ENCODE measurements at regions not wholly inside any gene's neighbourhood (a gene's known extent, or its start where the extent isn't known, plus 50 kb on each side); places are given as distances from the start of the nearest gene placed in this dataset.

GRCh38 chr14:22487401-22487800 is 101.6 kb downstream of the DAD1 start:
- ChIA-PET POLR2A (interaction anchor here (1.7 kb wide), 1 partner anchor 69 kb away, joined by 4 read pairs; no protein-coding TSS in a partner anchor), CTCF (interaction anchor here (1.2 to 6.3 kb wide), 6 partner anchors 9 to 83 kb away, joined by 4 to 44 read pairs (median 8); no protein-coding TSS in a partner anchor)
- no peaks in the 10 kb centered on the region for H3K9me3 Mint-ChIP-seq (ENCODE audit: insufficient read depth)
- Histone ChIP-seq H3K9me3 (ENCODE audit: control extremely low read depth in 1 of 3, control insufficient read depth in 2 of 3, insufficient read depth in 1 of 3, low read length in 2 of 3) (no peaks in the 10 kb centered on the region), H4K20me1 (ENCODE audit: control insufficient read depth, insufficient read depth, low read length, poor library complexity, severe bottlenecking) (no peaks in the 10 kb centered on the region), H3K4me1 (ENCODE audit: control insufficient read depth in 2 of 2, insufficient read depth in 2 of 2, low read length in 2 of 2) (peaks cover 38 to 73% of the 10 kb centered on the region in 2 donors), H3K79me2 (ENCODE audit: control insufficient read depth, insufficient read depth, low read length) (peaks cover under 1% of the 10 kb centered on the region), H3K4me2 (replicated peaks; ENCODE audit: low read depth, low read length, poor library complexity, severe bottlenecking) (no peak overlapping the region), H3K4me3 (ENCODE audit: control extremely low read depth in 1 of 5, extremely low read depth in 1 of 5, insufficient read depth in 1 of 5, low read depth in 2 of 5, low read length in 4 of 5) (no peak overlapping the region), H3K36me3 (replicated peaks in 1 of 2; ENCODE audit: control extremely low read depth in 1 of 2, control insufficient read depth in 1 of 2, extremely low read depth in 1 of 2, insufficient read depth in 2 of 2, low read length in 1 of 2) (no peaks in the 10 kb centered on the region), H3K27me3 (replicated peaks in 1 of 4; ENCODE audit: control extremely low read depth in 1 of 4, control insufficient read depth in 3 of 4, insufficient read depth in 4 of 4, low read length in 3 of 4) (no peaks in the 10 kb centered on the region), H3K9ac (ENCODE audit: low read length) (no peak overlapping the region), H3K27ac (ENCODE audit: low read length in 2 of 2) (no peak overlapping the region), H2AFZ (ENCODE audit: insufficient read depth, low read depth, low read length, poor library complexity, severe bottlenecking) (no peak overlapping the region)
- H3K27ac Mint-ChIP-seq = peak overlapping the region; percentile 67
- no peak overlapping the region for H3K4me3 Mint-ChIP-seq
- ATAC-seq (ENCODE audit: low read depth) = no peak
- TF ChIP-seq, protein P1, sequence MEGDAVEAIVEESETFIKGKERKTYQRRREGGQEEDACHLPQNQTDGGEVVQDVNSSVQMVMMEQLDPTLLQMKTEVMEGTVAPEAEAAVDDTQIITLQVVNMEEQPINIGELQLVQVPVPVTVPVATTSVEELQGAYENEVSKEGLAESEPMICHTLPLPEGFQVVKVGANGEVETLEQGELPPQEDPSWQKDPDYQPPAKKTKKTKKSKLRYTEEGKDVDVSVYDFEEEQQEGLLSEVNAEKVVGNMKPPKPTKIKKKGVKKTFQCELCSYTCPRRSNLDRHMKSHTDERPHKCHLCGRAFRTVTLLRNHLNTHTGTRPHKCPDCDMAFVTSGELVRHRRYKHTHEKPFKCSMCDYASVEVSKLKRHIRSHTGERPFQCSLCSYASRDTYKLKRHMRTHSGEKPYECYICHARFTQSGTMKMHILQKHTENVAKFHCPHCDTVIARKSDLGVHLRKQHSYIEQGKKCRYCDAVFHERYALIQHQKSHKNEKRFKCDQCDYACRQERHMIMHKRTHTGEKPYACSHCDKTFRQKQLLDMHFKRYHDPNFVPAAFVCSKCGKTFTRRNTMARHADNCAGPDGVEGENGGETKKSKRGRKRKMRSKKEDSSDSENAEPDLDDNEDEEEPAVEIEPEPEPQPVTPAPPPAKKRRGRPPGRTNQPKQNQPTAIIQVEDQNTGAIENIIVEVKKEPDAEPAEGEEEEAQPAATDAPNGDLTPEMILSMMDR (IDR thresholded peaks at IDR 0.05) = no peak
- TF ChIP-seq EZH2 (IDR thresholded peaks at IDR 0.05; ENCODE audit: borderline replicate concordance, insufficient read depth, low read depth, low read length, poor library complexity, severe bottlenecking) = no peak
- 100% methylated on average over 1 of the region's 1 CpG for WGBS (ENCODE audit: insufficient coverage)
- DNase-seq = no peak
- no peaks in the 10 kb centered on the region for H3K27me3 Mint-ChIP-seq
- intact Hi-C loops (cut with micrococcal nuclease) = no loop called here
- peaks cover 88% of the 10 kb centered on the region for H3K4me1 Mint-ChIP-seq

DNA sequence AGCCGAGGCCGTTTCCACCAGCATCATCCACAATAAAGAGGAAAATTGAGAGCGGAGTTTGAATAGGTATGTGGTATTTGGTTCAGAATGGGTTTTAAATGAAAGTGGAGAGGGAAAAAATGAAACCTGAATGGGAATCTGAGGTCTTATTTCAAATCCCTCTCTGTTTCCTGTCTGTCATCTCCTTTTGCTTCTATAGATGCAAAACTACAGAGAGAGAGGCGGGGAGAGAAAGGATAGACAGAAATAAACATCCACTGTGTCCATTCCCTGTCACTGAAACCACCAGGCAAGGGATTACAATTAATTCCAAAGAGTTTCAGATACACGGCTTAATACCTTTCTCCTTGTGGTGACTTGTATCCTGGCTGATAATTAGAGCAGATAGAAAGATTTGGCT is 102.3 kb downstream of the DAD1 start:
- H3K4me3 Mint-ChIP-seq = no peak overlapping the region
- Histone ChIP-seq H3K79me2 (ENCODE audit: control insufficient read depth, insufficient read depth, low read length) (peaks cover 5% of the 10 kb centered on the region), H3K36me3 (replicated peaks in 1 of 2; ENCODE audit: control extremely low read depth in 1 of 2, control insufficient read depth in 1 of 2, extremely low read depth in 1 of 2, insufficient read depth in 2 of 2, low read length in 1 of 2) (no peaks in the 10 kb centered on the region), H3K9me3 (ENCODE audit: control extremely low read depth in 1 of 3, control insufficient read depth in 2 of 3, insufficient read depth in 1 of 3, low read length in 2 of 3) (no peaks in the 10 kb centered on the region), H3K27ac (ENCODE audit: low read length in 2 of 2) (no peak overlapping the region), H3K27me3 (replicated peaks in 1 of 4; ENCODE audit: control extremely low read depth in 1 of 4, control insufficient read depth in 3 of 4, insufficient read depth in 4 of 4, low read length in 3 of 4) (no peaks in the 10 kb centered on the region), H3K4me2 (replicated peaks; ENCODE audit: low read depth, low read length, poor library complexity, severe bottlenecking) (no peak overlapping the region), H4K20me1 (ENCODE audit: control insufficient read depth, insufficient read depth, low read length, poor library complexity, severe bottlenecking) (no peaks in the 10 kb centered on the region), H3K4me3 (ENCODE audit: control extremely low read depth in 1 of 5, extremely low read depth in 1 of 5, insufficient read depth in 1 of 5, low read depth in 2 of 5, low read length in 4 of 5) (no peak overlapping the region), H3K4me1 (ENCODE audit: control insufficient read depth in 2 of 2, insufficient read depth in 2 of 2, low read length in 2 of 2) (peaks cover 39 to 73% of the 10 kb centered on the region in 2 donors), H2AFZ (ENCODE audit: insufficient read depth, low read depth, low read length, poor library complexity, severe bottlenecking) (no peak overlapping the region), H3K9ac (ENCODE audit: low read length) (no peak overlapping the region)
- ATAC-seq (ENCODE audit: low read depth) = no peak
- ChIA-PET CTCF (interaction anchor here (1.8 to 2.6 kb wide), 6 partner anchors 9 to 96 kb away, joined by 4 to 13 read pairs (median 8); no protein-coding TSS in a partner anchor), POLR2A (interaction anchor here (0.5 to 1.7 kb wide), 3 partner anchors 11 to 69 kb away, joined by 3 to 4 read pairs (median 4); no protein-coding TSS in a partner anchor)
- H3K9me3 Mint-ChIP-seq (ENCODE audit: insufficient read depth) = no peaks in the 10 kb centered on the region
- H3K4me1 Mint-ChIP-seq = peaks cover 88% of the 10 kb centered on the region
- H3K27me3 Mint-ChIP-seq = no peaks in the 10 kb centered on the region
- intact Hi-C loops (cut with micrococcal nuclease) = no loop called here
- 100% methylated on average over 3 of the region's 5 CpGs for WGBS (ENCODE audit: insufficient coverage)
- TF ChIP-seq EZH2 (IDR thresholded peaks at IDR 0.05; ENCODE audit: borderline replicate concordance, insufficient read depth, low read depth, low read length, poor library complexity, severe bottlenecking) = no peak
- no peak for DNase-seq
- peak overlapping the region; percentile 67 for H3K27ac Mint-ChIP-seq
